ENCODE measurements at regions not wholly inside any gene's neighbourhood (a gene's known extent, or its start where the extent isn't known, plus 50 kb on each side); places are given as distances from the start of the nearest gene placed in this dataset.

DNA sequence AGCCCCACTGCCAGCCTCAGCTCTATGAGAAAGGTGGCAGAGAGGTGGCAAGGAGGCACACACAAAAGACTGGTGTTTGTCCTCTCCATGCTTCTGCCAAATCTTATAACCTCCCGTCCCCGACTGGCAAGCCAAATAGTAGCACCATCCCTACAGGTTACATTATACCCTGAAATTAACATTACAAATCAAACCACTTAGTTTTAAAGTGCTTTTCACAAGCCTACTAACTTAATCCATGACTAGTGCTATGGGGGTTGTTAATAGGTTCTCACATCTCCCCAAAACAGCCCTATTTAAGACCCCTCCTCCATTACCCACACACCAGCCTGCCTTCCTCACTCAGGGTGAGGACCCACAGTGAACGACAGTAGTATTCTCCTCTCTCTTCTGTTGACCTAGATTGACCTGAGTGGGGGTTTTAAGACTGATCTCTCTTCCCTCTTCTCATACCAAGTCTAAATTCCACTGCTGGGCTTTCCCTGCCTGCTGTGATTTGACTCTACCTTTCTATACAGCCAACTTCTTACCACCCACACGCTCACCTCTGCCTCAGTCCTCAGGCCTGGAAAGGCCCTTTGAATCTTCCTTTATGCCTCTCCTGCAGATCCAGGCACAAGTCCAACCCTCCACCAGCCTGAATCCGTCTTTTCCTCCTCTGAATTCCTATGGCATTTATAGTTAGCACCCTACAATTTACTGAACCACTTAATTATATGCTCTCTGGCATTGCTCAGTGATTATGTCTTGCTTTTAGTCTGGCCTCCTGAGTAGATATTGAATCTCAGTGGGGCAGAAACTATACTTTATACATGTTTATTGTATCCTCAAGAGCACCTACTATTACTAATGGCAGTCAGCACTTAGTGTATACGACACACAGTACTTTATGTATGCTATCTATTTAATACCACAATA, 116.1 kb downstream of the TMEM174 start:
- no peaks in the 10 kb centered on the region for H3K36me3 ChIP-seq (ENCODE audit: control insufficient read depth in 4 of 4, insufficient read depth in 4 of 4, low read length in 4 of 4)
- peaks cover 13 to 53% (median 18%) of the 10 kb centered on the region in 3 donors for H3K27me3 ChIP-seq (ENCODE audit: control insufficient read depth in 3 of 3, insufficient read depth in 3 of 3, low read length in 2 of 3)
- DNase-seq (no peak), ATAC-seq (ENCODE audit: insufficient read depth, low FRiP score) (no peak)
- peaks cover 0 to 7% (median 0%) of the 10 kb centered on the region in 4 donors for H3K9me3 ChIP-seq (ENCODE audit: control insufficient read depth in 4 of 4, insufficient read depth in 3 of 4, low read length in 3 of 4)
- no peak overlapping the region for H3K9ac ChIP-seq (ENCODE audit: insufficient read depth in 1 of 2, low read length in 2 of 2)
- TF ChIP-seq, protein P1, sequence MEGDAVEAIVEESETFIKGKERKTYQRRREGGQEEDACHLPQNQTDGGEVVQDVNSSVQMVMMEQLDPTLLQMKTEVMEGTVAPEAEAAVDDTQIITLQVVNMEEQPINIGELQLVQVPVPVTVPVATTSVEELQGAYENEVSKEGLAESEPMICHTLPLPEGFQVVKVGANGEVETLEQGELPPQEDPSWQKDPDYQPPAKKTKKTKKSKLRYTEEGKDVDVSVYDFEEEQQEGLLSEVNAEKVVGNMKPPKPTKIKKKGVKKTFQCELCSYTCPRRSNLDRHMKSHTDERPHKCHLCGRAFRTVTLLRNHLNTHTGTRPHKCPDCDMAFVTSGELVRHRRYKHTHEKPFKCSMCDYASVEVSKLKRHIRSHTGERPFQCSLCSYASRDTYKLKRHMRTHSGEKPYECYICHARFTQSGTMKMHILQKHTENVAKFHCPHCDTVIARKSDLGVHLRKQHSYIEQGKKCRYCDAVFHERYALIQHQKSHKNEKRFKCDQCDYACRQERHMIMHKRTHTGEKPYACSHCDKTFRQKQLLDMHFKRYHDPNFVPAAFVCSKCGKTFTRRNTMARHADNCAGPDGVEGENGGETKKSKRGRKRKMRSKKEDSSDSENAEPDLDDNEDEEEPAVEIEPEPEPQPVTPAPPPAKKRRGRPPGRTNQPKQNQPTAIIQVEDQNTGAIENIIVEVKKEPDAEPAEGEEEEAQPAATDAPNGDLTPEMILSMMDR (IDR thresholded peaks at IDR 0.05; ENCODE audit: control extremely low read depth, extremely low read depth), result no peak
- no peak overlapping the region for H3K4me3 ChIP-seq
- 64 to 76% methylated on average over 6 of the region's 6 CpGs for WGBS, 2 donors
- H3K27ac ChIP-seq (ENCODE audit: low read depth in 1 of 2, low read length in 1 of 2), result no peak overlapping the region
- no peaks in the 10 kb centered on the region for H3K4me1 ChIP-seq (ENCODE audit: control insufficient read depth in 5 of 5, insufficient read depth in 5 of 5, low read length in 5 of 5)

- DNase-seq, result no peak
- TF ChIP-seq, protein P1 (IDR thresholded peaks at IDR 0.05; ENCODE audit: control extremely low read depth, extremely low read depth), result no peak
- Histone ChIP-seq H3K36me3 (ENCODE audit: control insufficient read depth in 4 of 4, insufficient read depth in 4 of 4, low read length in 4 of 4) (no peaks in the 10 kb centered on the region), H3K27me3 (ENCODE audit: control insufficient read depth in 3 of 3, insufficient read depth in 3 of 3, low read length in 2 of 3) (peaks cover 5 to 42% (median 12%) of the 10 kb centered on the region in 3 donors), H3K4me3 (no peak overlapping the region), H3K9ac (ENCODE audit: insufficient read depth in 1 of 2, low read length in 2 of 2) (no peak overlapping the region), H3K4me1 (ENCODE audit: control insufficient read depth in 5 of 5, insufficient read depth in 5 of 5, low read length in 5 of 5) (peaks cover 0 to 1% (median 0%) of the 10 kb centered on the region in 5 donors), H3K27ac (ENCODE audit: low read depth in 1 of 2, low read length in 1 of 2) (no peak overlapping the region), H3K9me3 (ENCODE audit: control insufficient read depth in 4 of 4, insufficient read depth in 3 of 4, low read length in 3 of 4) (peaks cover 0 to 7% (median 0%) of the 10 kb centered on the region in 4 donors)
- ATAC-seq (ENCODE audit: insufficient read depth, low FRiP score), result no peak
- 90 to 95% methylated on average over 1 of the region's 1 CpG for WGBS, 2 donors
Measured at GRCh38 chr5:73286896-73287295, 113.9 kb downstream of the TMEM174 start.

DNA sequence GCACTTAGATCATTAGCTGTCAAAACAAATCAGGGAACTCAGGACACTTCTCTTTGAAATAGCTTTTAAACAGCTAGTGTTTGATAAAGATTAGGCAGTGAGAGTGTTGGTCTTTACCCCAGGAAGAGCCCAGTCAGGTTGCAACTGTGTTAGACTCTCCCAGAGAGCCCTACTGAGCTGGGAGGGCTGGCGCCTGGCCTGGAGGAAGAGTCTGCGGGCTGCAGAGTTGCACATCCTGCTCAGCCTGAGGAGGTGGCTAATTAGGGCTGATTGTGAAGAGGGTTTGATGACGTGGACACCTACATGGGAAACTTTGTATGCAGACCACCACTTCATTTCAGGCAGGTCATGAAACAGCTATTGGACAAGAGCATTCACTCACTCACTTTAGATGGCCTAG, 112.0 kb downstream of the TMEM174 start:
- 66 to 82% methylated on average over 3 of the region's 3 CpGs for WGBS, 2 donors
- TF ChIP-seq, protein P1 (IDR thresholded peaks at IDR 0.05; ENCODE audit: control extremely low read depth, extremely low read depth), result no peak

More for the DNA sequence above, 112.0 kb downstream of the TMEM174 start:
- Histone ChIP-seq H3K9me3 (ENCODE audit: control insufficient read depth in 4 of 4, insufficient read depth in 3 of 4, low read length in 3 of 4) (peaks cover 0 to 3% (median 0%) of the 10 kb centered on the region in 4 donors), H3K27ac (ENCODE audit: low read depth in 1 of 2, low read length in 1 of 2) (no peak overlapping the region), H3K9ac (ENCODE audit: insufficient read depth in 1 of 2, low read length in 2 of 2) (no peak overlapping the region), H3K4me3 (no peak overlapping the region), H3K27me3 (ENCODE audit: control insufficient read depth in 3 of 3, insufficient read depth in 3 of 3, low read length in 2 of 3) (peaks cover 3 to 31% (median 5%) of the 10 kb centered on the region in 3 donors), H3K4me1 (ENCODE audit: control insufficient read depth in 5 of 5, insufficient read depth in 5 of 5, low read length in 5 of 5) (peaks cover 0 to 10% (median 0%) of the 10 kb centered on the region in 5 donors), H3K36me3 (ENCODE audit: control insufficient read depth in 4 of 4, insufficient read depth in 4 of 4, low read length in 4 of 4) (no peaks in the 10 kb centered on the region)
- DNase-seq, result no peak
- ATAC-seq (ENCODE audit: insufficient read depth, low FRiP score), result no peak

Data from lung (tissue), 11 donors.